SK-N-SH (cell line): ENCODE measurements at regions not wholly inside any gene's neighbourhood (a gene's known extent, or its start where the extent isn't known, plus 50 kb on each side); places are given as distances from the start of the nearest gene placed in this dataset.

Experiments
- CTCF ChIA-PET: fragments of 300-600, 350-600 bp; formaldehyde crosslinking; extraction: SDS; loops from one replicate; lab custom pipeline; 2021; lab: Yijun Ruan, JAX
- POLR2A ChIA-PET: fragments of 350-600 bp; sonication (Branson Sonifier 250); formaldehyde crosslinking; extraction: SDS; loops from one replicate; lab custom pipeline; 2020; ENCODE audit warnings: antibody characterized with exemption, inconsistent platforms; lab: Yijun Ruan, JAX
- DNase-seq: peaks from one replicate; pipeline ENCODE4 v3.0.0; 2012
- H2AFZ ChIP-seq: fragments of 200-600 bp; sonication (generic); 2 replicates; pipeline ENCODE4 v1.8.1; 2016; ENCODE audit warnings: antibody characterized with exemption, mild to moderate bottlenecking, low read depth
- H3F3A ChIP-seq: fragments of 200-600 bp; sonication (generic); replicated peaks from 2 replicates; pipeline ENCODE3; 2016; ENCODE audit warnings: antibody characterized with exemption, mild to moderate bottlenecking; ENCODE audit not compliant: insufficient read depth
- H3K27ac ChIP-seq, 2 experiments: fragments of 200-500 bp in 1 of 2; fragments of 200-600 bp in 1 of 2; sonication (Bioruptor generic) in 1 of 2; sonication (generic), shearing (Covaris generic) in 1 of 2; 2 replicates each; pipeline versions ENCODE4 v1.5.1 to v1.6.1; 2014 to 2016; ENCODE audit warnings: low read depth in 2 of 2, inconsistent platforms in 1 of 2, low read length in 1 of 2, mild to moderate bottlenecking in 1 of 2, mixed read lengths in 1 of 2
- H3K27me3 ChIP-seq: fragments of 200-600 bp; sonication (generic), shearing (Covaris generic); 2 replicates; pipeline ENCODE4 v1.6.1; 2016; ENCODE audit warnings: mixed run types; ENCODE audit not compliant: insufficient read depth
- H3K36me3 ChIP-seq, 2 experiments: fragments of 200-500 bp in 1 of 2; fragments of 200-600 bp in 1 of 2; sonication (Bioruptor generic) in 1 of 2; sonication (generic) in 1 of 2; replicated peaks in 1 of 2; 2 replicates each; pipeline versions ENCODE3 to v1.5.1; 2014 to 2016; ENCODE audit warnings: low read length in 1 of 2, mild to moderate bottlenecking in 1 of 2; ENCODE audit not compliant: insufficient read depth in 2 of 2, control insufficient read depth in 1 of 2
- H3K4me1 ChIP-seq, 2 experiments: fragments of 200-500 bp in 1 of 2; fragments of 200-600 bp in 1 of 2; sonication (Bioruptor generic) in 1 of 2; sonication (generic), shearing (Covaris generic) in 1 of 2; 2 replicates each; pipeline versions ENCODE4 v1.5.1 to v1.6.1; 2014 to 2016; ENCODE audit warnings: low read depth in 1 of 2, low read length in 1 of 2, mixed run types in 1 of 2; ENCODE audit not compliant: insufficient read depth in 2 of 2, control insufficient read depth in 1 of 2
- H3K4me2 ChIP-seq: fragments of 200-600 bp; sonication (generic), shearing (Covaris generic); 2 replicates; pipeline ENCODE4 v1.6.1; 2017; ENCODE audit warnings: mixed run types
- H3K4me3 ChIP-seq, 2 experiments: fragments of 200-500 bp in 1 of 2; fragments of 200-600 bp in 1 of 2; sonication (Bioruptor generic) in 1 of 2; sonication (generic), shearing (Covaris generic) in 1 of 2; 2 replicates each; pipeline versions ENCODE4 v1.5.1 to v1.8.1; 2014 to 2016; ENCODE audit warnings: low read depth in 2 of 2, inconsistent platforms in 1 of 2, low read length in 1 of 2, mild to moderate bottlenecking in 1 of 2, mixed read lengths in 1 of 2, moderate library complexity in 1 of 2
- H3K79me2 ChIP-seq: fragments of 200-600 bp; sonication (generic); 2 replicates; pipeline ENCODE4 v1.8.1; 2017; ENCODE audit warnings: mild to moderate bottlenecking; ENCODE audit not compliant: insufficient read depth
- H3K9ac ChIP-seq: fragments of 200-600 bp; sonication (generic); 2 replicates; pipeline ENCODE4 v1.6.1; 2017; ENCODE audit warnings: mixed run types
- H3K9me2 ChIP-seq: fragments of 200-600 bp; sonication (generic); 2 replicates; pipeline ENCODE4 v1.6.1; 2017; ENCODE audit warnings: mixed run types
- H3K9me3 ChIP-seq: fragments of 200-600 bp; sonication (generic); 2 replicates; pipeline ENCODE4 v1.6.1; 2017; ENCODE audit warnings: mixed run types, mild to moderate bottlenecking, moderate library complexity
- H4K20me1 ChIP-seq: fragments of 200-600 bp; sonication (generic); 2 replicates; pipeline ENCODE4 v1.6.1; 2017; ENCODE audit warnings: mild to moderate bottlenecking, mixed run types; ENCODE audit not compliant: insufficient read depth
- EP300 ChIP-seq, 2 experiments: IDR thresholded peaks; 2 replicates each; pipeline versions ENCODE4 v1.4.0 to v1.6.1; 2012; ENCODE audit warnings: borderline replicate concordance in 1 of 2, low read depth in 1 of 2, low read length in 1 of 2
- FOSL2 ChIP-seq: IDR thresholded peaks from 2 replicates; pipeline ENCODE4 v1.4.0; 2012; ENCODE audit warnings: low read depth, mild to moderate bottlenecking, moderate library complexity, borderline replicate concordance
- GATA2 ChIP-seq: sonication (generic); formaldehyde crosslinking; IDR thresholded peaks from 2 replicates; pipeline ENCODE4 v1.5.0; 2020; ENCODE audit warnings: mild to moderate bottlenecking, missing genetic modification reagents
- MEF2A ChIP-seq: IDR thresholded peaks from 2 replicates; pipeline ENCODE4 v1.4.0; 2012; ENCODE audit warnings: low read depth, borderline replicate concordance
- MXI1 ChIP-seq: IDR thresholded peaks from 2 replicates; pipeline ENCODE4 v1.6.1; 2012; ENCODE audit warnings: mild to moderate bottlenecking, low read depth, low read length, improper control_type of control experiment
- NRF1 ChIP-seq: IDR thresholded peaks from 2 replicates; pipeline ENCODE4 v1.6.1; 2012; ENCODE audit warnings: low read depth, mild to moderate bottlenecking, low read length
- POLR2AphosphoS5 ChIP-seq: IDR thresholded peaks from 2 replicates; pipeline ENCODE4 v1.6.1; 2012; ENCODE audit warnings: low read depth, low read length
- RCOR1 ChIP-seq: fragments of 150-350 bp; IDR thresholded peaks from 2 replicates; pipeline ENCODE4 v1.6.1; 2017; ENCODE audit warnings: antibody characterized with exemption, low read length
- RFX5 ChIP-seq: IDR thresholded peaks from 2 replicates; pipeline ENCODE4 v1.6.1; 2012; ENCODE audit warnings: mild to moderate bottlenecking, improper control_type of control experiment, low read length
- RXRA ChIP-seq: IDR thresholded peaks from 2 replicates; pipeline ENCODE4 v1.4.0; 2012; ENCODE audit warnings: low read depth, mild to moderate bottlenecking, borderline replicate concordance
- TAF1 ChIP-seq: IDR thresholded peaks from 2 replicates; pipeline ENCODE4 v1.6.1; 2012; ENCODE audit warnings: low read depth, mild to moderate bottlenecking, low read length, moderate library complexity, borderline replicate concordance
- TCF12 ChIP-seq: IDR thresholded peaks from 2 replicates; pipeline ENCODE4 v1.4.0; 2012
- YY1 ChIP-seq: IDR thresholded peaks from 2 replicates; pipeline ENCODE4 v1.4.0; 2012; ENCODE audit warnings: low read depth, mild to moderate bottlenecking
- WGBS: methylation state at CpG from one replicate; pipeline ENCODE4 v1.1.6; 2017; ENCODE audit warnings: low lambda C conversion rate; 5-methylcytosine and 5-hydroxymethylcytosine counted together
- TF ChIP-seq, protein P1 (sequence below): IDR thresholded peaks from 2 replicates; pipeline ENCODE4 v1.4.0; 2012; ENCODE audit warnings: low read depth, borderline replicate concordance
- TF ChIP-seq, protein P2 (sequence below): fragments of 150-350 bp; IDR thresholded peaks from 2 replicates; pipeline ENCODE4 v1.6.1; 2017; ENCODE audit warnings: antibody characterized with exemption, low read length, low read depth, borderline replicate concordance
- TF ChIP-seq, protein P3 (sequence below): fragments of 150-350 bp; IDR thresholded peaks from 2 replicates; pipeline ENCODE4 v1.6.1; 2016; ENCODE audit warnings: mild to moderate bottlenecking, low read depth, low read length
- TF ChIP-seq, protein P4 (sequence below): IDR thresholded peaks from 2 replicates; pipeline ENCODE4 v1.6.1; 2012; ENCODE audit warnings: mild to moderate bottlenecking, low read depth, low read length, moderate library complexity

DNA sequence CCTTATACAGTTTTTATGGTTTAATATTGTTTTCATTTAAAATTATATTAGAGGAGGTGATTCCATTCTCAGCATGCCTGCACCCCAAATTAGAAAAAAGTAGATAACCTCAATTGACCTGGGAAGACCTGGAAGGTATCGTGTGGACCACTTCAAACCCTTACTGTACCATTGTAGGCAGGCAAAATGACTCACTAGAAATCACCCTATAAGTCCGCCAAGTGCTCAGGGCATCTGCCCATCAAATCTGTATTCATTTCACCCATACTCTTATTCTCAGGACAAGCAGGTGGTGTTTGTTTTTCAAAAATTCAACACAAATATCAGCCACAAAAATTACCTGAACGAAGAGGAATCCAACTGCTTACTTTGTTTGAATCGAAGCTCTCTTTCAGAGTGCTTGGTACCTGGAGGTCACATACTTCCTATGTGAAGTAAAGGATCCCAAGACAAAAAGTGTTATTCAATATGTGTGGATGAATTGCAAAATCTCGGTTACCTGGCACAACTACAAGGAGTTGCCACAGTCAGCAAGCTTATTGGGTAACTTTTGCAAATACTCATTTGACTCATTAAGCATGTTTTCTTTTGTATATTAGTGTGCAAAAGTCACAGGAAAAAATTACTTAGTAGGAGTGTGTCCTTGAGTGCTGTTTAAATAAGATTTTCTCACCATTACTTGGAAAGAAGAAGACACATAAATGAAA lies 216.2 kb downstream of the ENC1 start:
- ChIA-PET CTCF (interaction anchor here (0.9 kb wide), 1 partner anchor 10 kb away, joined by 3 read pairs; no protein-coding TSS in a partner anchor), POLR2A (no interaction called here)
- Histone ChIP-seq H3K9me2 (no peaks in the 10 kb centered on the region), H3K9me3 (no peaks in the 10 kb centered on the region), H3K27me3 (no peaks in the 10 kb centered on the region), H3F3A (no peaks in the 10 kb centered on the region), H3K4me3 (no peak overlapping the region), H4K20me1 (no peaks in the 10 kb centered on the region), H3K9ac (no peak overlapping the region), H3K4me2 (no peak overlapping the region), H3K79me2 (no peaks in the 10 kb centered on the region), H3K36me3 (no peaks in the 10 kb centered on the region), H3K27ac (no peak overlapping the region), H2AFZ (no peak overlapping the region), H3K4me1 (no peaks in the 10 kb centered on the region)
- WGBS: 66% methylated on average over 5 of the region's 5 CpGs
- no peak for DNase-seq
- TF ChIP-seq POLR2AphosphoS5: no peak
- no peak for TF ChIP-seq MEF2A
- TF ChIP-seq, protein P1, sequence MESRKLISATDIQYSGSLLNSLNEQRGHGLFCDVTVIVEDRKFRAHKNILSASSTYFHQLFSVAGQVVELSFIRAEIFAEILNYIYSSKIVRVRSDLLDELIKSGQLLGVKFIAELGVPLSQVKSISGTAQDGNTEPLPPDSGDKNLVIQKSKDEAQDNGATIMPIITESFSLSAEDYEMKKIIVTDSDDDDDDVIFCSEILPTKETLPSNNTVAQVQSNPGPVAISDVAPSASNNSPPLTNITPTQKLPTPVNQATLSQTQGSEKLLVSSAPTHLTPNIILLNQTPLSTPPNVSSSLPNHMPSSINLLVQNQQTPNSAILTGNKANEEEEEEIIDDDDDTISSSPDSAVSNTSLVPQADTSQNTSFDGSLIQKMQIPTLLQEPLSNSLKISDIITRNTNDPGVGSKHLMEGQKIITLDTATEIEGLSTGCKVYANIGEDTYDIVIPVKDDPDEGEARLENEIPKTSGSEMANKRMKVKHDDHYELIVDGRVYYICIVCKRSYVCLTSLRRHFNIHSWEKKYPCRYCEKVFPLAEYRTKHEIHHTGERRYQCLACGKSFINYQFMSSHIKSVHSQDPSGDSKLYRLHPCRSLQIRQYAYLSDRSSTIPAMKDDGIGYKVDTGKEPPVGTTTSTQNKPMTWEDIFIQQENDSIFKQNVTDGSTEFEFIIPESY: no peak
- no peak for TF ChIP-seq FOSL2
- TF ChIP-seq RFX5: no peak
- TF ChIP-seq TCF12: no peak
- no peak for TF ChIP-seq GATA2 (CRISPR knock-in tag)
- TF ChIP-seq, protein P2, sequence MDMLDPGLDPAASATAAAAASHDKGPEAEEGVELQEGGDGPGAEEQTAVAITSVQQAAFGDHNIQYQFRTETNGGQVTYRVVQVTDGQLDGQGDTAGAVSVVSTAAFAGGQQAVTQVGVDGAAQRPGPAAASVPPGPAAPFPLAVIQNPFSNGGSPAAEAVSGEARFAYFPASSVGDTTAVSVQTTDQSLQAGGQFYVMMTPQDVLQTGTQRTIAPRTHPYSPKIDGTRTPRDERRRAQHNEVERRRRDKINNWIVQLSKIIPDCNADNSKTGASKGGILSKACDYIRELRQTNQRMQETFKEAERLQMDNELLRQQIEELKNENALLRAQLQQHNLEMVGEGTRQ: no peak
- no peak for TF ChIP-seq YY1
- TF ChIP-seq TAF1: no peak
- TF ChIP-seq NRF1: no peak
- TF ChIP-seq RCOR1: no peak
- TF ChIP-seq, protein P3, sequence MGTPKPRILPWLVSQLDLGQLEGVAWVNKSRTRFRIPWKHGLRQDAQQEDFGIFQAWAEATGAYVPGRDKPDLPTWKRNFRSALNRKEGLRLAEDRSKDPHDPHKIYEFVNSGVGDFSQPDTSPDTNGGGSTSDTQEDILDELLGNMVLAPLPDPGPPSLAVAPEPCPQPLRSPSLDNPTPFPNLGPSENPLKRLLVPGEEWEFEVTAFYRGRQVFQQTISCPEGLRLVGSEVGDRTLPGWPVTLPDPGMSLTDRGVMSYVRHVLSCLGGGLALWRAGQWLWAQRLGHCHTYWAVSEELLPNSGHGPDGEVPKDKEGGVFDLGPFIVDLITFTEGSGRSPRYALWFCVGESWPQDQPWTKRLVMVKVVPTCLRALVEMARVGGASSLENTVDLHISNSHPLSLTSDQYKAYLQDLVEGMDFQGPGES: no peak
- no peak for TF ChIP-seq RXRA
- TF ChIP-seq, protein P4, sequence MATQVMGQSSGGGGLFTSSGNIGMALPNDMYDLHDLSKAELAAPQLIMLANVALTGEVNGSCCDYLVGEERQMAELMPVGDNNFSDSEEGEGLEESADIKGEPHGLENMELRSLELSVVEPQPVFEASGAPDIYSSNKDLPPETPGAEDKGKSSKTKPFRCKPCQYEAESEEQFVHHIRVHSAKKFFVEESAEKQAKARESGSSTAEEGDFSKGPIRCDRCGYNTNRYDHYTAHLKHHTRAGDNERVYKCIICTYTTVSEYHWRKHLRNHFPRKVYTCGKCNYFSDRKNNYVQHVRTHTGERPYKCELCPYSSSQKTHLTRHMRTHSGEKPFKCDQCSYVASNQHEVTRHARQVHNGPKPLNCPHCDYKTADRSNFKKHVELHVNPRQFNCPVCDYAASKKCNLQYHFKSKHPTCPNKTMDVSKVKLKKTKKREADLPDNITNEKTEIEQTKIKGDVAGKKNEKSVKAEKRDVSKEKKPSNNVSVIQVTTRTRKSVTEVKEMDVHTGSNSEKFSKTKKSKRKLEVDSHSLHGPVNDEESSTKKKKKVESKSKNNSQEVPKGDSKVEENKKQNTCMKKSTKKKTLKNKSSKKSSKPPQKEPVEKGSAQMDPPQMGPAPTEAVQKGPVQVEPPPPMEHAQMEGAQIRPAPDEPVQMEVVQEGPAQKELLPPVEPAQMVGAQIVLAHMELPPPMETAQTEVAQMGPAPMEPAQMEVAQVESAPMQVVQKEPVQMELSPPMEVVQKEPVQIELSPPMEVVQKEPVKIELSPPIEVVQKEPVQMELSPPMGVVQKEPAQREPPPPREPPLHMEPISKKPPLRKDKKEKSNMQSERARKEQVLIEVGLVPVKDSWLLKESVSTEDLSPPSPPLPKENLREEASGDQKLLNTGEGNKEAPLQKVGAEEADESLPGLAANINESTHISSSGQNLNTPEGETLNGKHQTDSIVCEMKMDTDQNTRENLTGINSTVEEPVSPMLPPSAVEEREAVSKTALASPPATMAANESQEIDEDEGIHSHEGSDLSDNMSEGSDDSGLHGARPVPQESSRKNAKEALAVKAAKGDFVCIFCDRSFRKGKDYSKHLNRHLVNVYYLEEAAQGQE: no peak
- no peak for TF ChIP-seq EP300 (IDR thresholded peaks at IDR 0.05; ENCODE audit: borderline replicate concordance in 1 of 2, low read depth in 1 of 2, low read length in 1 of 2)
- no peak for TF ChIP-seq MXI1
